ENCODE measurements at regions not wholly inside any gene's neighbourhood (a gene's known extent, or its start where the extent isn't known, plus 50 kb on each side); places are given as distances from the start of the nearest gene placed in this dataset.
"Not testable (repeated sequence)": the region's sequence is repeated elsewhere in the genome, so short reads cannot be mapped to it uniquely, and the experiment has no call there.

- Histone ChIP-seq H3K36me3 (ENCODE audit: insufficient read depth, low read length) (no peaks in the 10 kb centered on the region), H3K4me1 (ENCODE audit: insufficient read depth, low read length) (peaks cover 16% of the 10 kb centered on the region), H3K4me3 (ENCODE audit: low read depth in 1 of 2, low read length in 2 of 2) (no peak overlapping the region), H3K27me3 (ENCODE audit: control insufficient read depth in 1 of 2, insufficient read depth in 2 of 2, low read length in 2 of 2) (no peaks in the 10 kb centered on the region), H3K27ac (ENCODE audit: low read depth, low read length) (no peak overlapping the region), H3K9me3 (ENCODE audit: low read length) (no peaks in the 10 kb centered on the region), H3K9ac (ENCODE audit: low read length) (no peak overlapping the region)
These were observed 105.2 kb upstream of the EGLN3 start for GRCh38 chr14:34056046-34056445.

GRCh38 chr14:34055157-34055950 is 104.5 kb upstream of the EGLN3 start:
- Histone ChIP-seq H3K9me3 (ENCODE audit: low read length) (no peaks in the 10 kb centered on the region), H3K27ac (ENCODE audit: low read depth, low read length) (no peak overlapping the region), H3K9ac (ENCODE audit: low read length) (no peak overlapping the region), H3K27me3 (ENCODE audit: control insufficient read depth in 1 of 2, insufficient read depth in 2 of 2, low read length in 2 of 2) (no peaks in the 10 kb centered on the region), H3K4me3 (ENCODE audit: low read depth in 1 of 2, low read length in 2 of 2) (no peak overlapping the region), H3K36me3 (ENCODE audit: insufficient read depth, low read length) (no peaks in the 10 kb centered on the region), H3K4me1 (ENCODE audit: insufficient read depth, low read length) (peaks cover 16% of the 10 kb centered on the region)

GRCh38 chr14:34053666-34054065 is 102.8 kb upstream of the EGLN3 start:
- Histone ChIP-seq H3K36me3 (ENCODE audit: insufficient read depth, low read length) (no peaks in the 10 kb centered on the region), H3K9ac (ENCODE audit: low read length) (no peak overlapping the region), H3K27me3 (ENCODE audit: control insufficient read depth in 1 of 2, insufficient read depth in 2 of 2, low read length in 2 of 2) (no peaks in the 10 kb centered on the region), H3K9me3 (ENCODE audit: low read length) (no peaks in the 10 kb centered on the region), H3K27ac (ENCODE audit: low read depth, low read length) (no peak overlapping the region), H3K4me3 (ENCODE audit: low read depth in 1 of 2, low read length in 2 of 2) (no peak overlapping the region), H3K4me1 (ENCODE audit: insufficient read depth, low read length) (peaks cover 11% of the 10 kb centered on the region)

- H3K4me3 ChIP-seq (ENCODE audit: low read depth in 1 of 2, low read length in 2 of 2): no peak overlapping the region
- H3K27me3 ChIP-seq (ENCODE audit: control insufficient read depth in 1 of 2, insufficient read depth in 2 of 2, low read length in 2 of 2): no peaks in the 10 kb centered on the region
- H3K36me3 ChIP-seq (ENCODE audit: insufficient read depth, low read length): no peaks in the 10 kb centered on the region
- no peaks in the 10 kb centered on the region for H3K9me3 ChIP-seq (ENCODE audit: low read length)
- no peak overlapping the region for H3K9ac ChIP-seq (ENCODE audit: low read length)
- H3K4me1 ChIP-seq (ENCODE audit: insufficient read depth, low read length): peaks cover 11% of the 10 kb centered on the region
- H3K27ac ChIP-seq (ENCODE audit: low read depth, low read length): no peak overlapping the region
These were observed 101.8 kb upstream of the EGLN3 start for GRCh38 chr14:34052658-34053014.

GRCh38 chr14:34051966-34052657 is 101.2 kb upstream of the EGLN3 start:
- no peaks in the 10 kb centered on the region for H3K27me3 ChIP-seq (ENCODE audit: control insufficient read depth in 1 of 2, insufficient read depth in 2 of 2, low read length in 2 of 2)
- H3K9me3 ChIP-seq (ENCODE audit: low read length): no peaks in the 10 kb centered on the region
- peaks cover 11% of the 10 kb centered on the region for H3K4me1 ChIP-seq (ENCODE audit: insufficient read depth, low read length)
- H3K9ac ChIP-seq (ENCODE audit: low read length): no peak overlapping the region
- H3K36me3 ChIP-seq (ENCODE audit: insufficient read depth, low read length): no peaks in the 10 kb centered on the region
- H3K27ac ChIP-seq (ENCODE audit: low read depth, low read length): no peak overlapping the region
- H3K4me3 ChIP-seq (ENCODE audit: low read depth in 1 of 2, low read length in 2 of 2): no peak overlapping the region

- H3K4me1 ChIP-seq (ENCODE audit: insufficient read depth, low read length): peaks cover 11% of the 10 kb centered on the region
- no peaks in the 10 kb centered on the region for H3K36me3 ChIP-seq (ENCODE audit: insufficient read depth, low read length)
- H3K27me3 ChIP-seq (ENCODE audit: control insufficient read depth in 1 of 2, insufficient read depth in 2 of 2, low read length in 2 of 2): no peaks in the 10 kb centered on the region
- no peak overlapping the region for H3K27ac ChIP-seq (ENCODE audit: low read depth, low read length)
- H3K9ac ChIP-seq (ENCODE audit: low read length): no peak overlapping the region
- no peaks in the 10 kb centered on the region for H3K9me3 ChIP-seq (ENCODE audit: low read length)
- H3K4me3 ChIP-seq (ENCODE audit: low read depth in 1 of 2, low read length in 2 of 2): no peak overlapping the region
These were observed 99.7 kb upstream of the EGLN3 start for GRCh38 chr14:34050606-34051005.

GRCh38 chr14:34049790-34050189 is 98.9 kb upstream of the EGLN3 start:
- no peaks in the 10 kb centered on the region for H3K9me3 ChIP-seq (ENCODE audit: low read length)
- no peak overlapping the region for H3K4me3 ChIP-seq (ENCODE audit: low read depth in 1 of 2, low read length in 2 of 2)
- peaks cover 11% of the 10 kb centered on the region for H3K4me1 ChIP-seq (ENCODE audit: insufficient read depth, low read length)
- no peak overlapping the region for H3K27ac ChIP-seq (ENCODE audit: low read depth, low read length)
- no peaks in the 10 kb centered on the region for H3K27me3 ChIP-seq (ENCODE audit: control insufficient read depth in 1 of 2, insufficient read depth in 2 of 2, low read length in 2 of 2)
- no peak overlapping the region for H3K9ac ChIP-seq (ENCODE audit: low read length)
- no peaks in the 10 kb centered on the region for H3K36me3 ChIP-seq (ENCODE audit: insufficient read depth, low read length)

GRCh38 chr14:34049187-34049586 is 98.3 kb upstream of the EGLN3 start:
- not testable (repeated sequence) for H3K9me3 ChIP-seq (ENCODE audit: low read length); H3K27ac ChIP-seq (ENCODE audit: low read depth, low read length); H3K4me3 ChIP-seq (ENCODE audit: low read depth in 1 of 2, low read length in 2 of 2); H3K9ac ChIP-seq (ENCODE audit: low read length); H3K36me3 ChIP-seq (ENCODE audit: insufficient read depth, low read length); H3K27me3 ChIP-seq (ENCODE audit: control insufficient read depth in 1 of 2, insufficient read depth in 2 of 2, low read length in 2 of 2)
- peaks cover 11% of the 10 kb centered on the region for H3K4me1 ChIP-seq (ENCODE audit: insufficient read depth, low read length)

GRCh38 chr14:34046799-34047520 is 96.1 kb upstream of the EGLN3 start:
- Histone ChIP-seq H3K4me1 (ENCODE audit: insufficient read depth, low read length) (no peaks in the 10 kb centered on the region), H3K27me3 (ENCODE audit: control insufficient read depth in 1 of 2, insufficient read depth in 2 of 2, low read length in 2 of 2) (no peaks in the 10 kb centered on the region), H3K9me3 (ENCODE audit: low read length) (no peaks in the 10 kb centered on the region), H3K27ac (ENCODE audit: low read depth, low read length) (no peak overlapping the region), H3K4me3 (ENCODE audit: low read depth in 1 of 2, low read length in 2 of 2) (no peak overlapping the region), H3K9ac (ENCODE audit: low read length) (no peak overlapping the region), H3K36me3 (ENCODE audit: insufficient read depth, low read length) (no peaks in the 10 kb centered on the region)

GRCh38 chr14:34044666-34045306 is 93.9 kb upstream of the EGLN3 start:
- no peak overlapping the region for H3K27ac ChIP-seq (ENCODE audit: low read depth, low read length)
- no peaks in the 10 kb centered on the region for H3K36me3 ChIP-seq (ENCODE audit: insufficient read depth, low read length)
- H3K27me3 ChIP-seq (ENCODE audit: control insufficient read depth in 1 of 2, insufficient read depth in 2 of 2, low read length in 2 of 2): no peaks in the 10 kb centered on the region
- H3K4me1 ChIP-seq (ENCODE audit: insufficient read depth, low read length): no peaks in the 10 kb centered on the region
- H3K4me3 ChIP-seq (ENCODE audit: low read depth in 1 of 2, low read length in 2 of 2): no peak overlapping the region
- no peak overlapping the region for H3K9ac ChIP-seq (ENCODE audit: low read length)
- no peaks in the 10 kb centered on the region for H3K9me3 ChIP-seq (ENCODE audit: low read length)

GRCh38 chr14:34044373-34044637 is 93.4 kb upstream of the EGLN3 start:
- Histone ChIP-seq H3K9ac (ENCODE audit: low read length) (no peak overlapping the region), H3K9me3 (ENCODE audit: low read length) (no peaks in the 10 kb centered on the region), H3K36me3 (ENCODE audit: insufficient read depth, low read length) (no peaks in the 10 kb centered on the region), H3K27me3 (ENCODE audit: control insufficient read depth in 1 of 2, insufficient read depth in 2 of 2, low read length in 2 of 2) (no peaks in the 10 kb centered on the region), H3K27ac (ENCODE audit: low read depth, low read length) (no peak overlapping the region), H3K4me3 (ENCODE audit: low read depth in 1 of 2, low read length in 2 of 2) (no peak overlapping the region), H3K4me1 (ENCODE audit: insufficient read depth, low read length) (no peaks in the 10 kb centered on the region)

Data from muscle layer of colon (tissue), 2 donors.